SU-DHL-6 (cell line): ENCODE measurements at regions not wholly inside any gene's neighbourhood (a gene's known extent, or its start where the extent isn't known, plus 50 kb on each side); places are given as distances from the start of the nearest gene placed in this dataset.

Source experiments
- CTCF ChIP-seq: fragments of 200-600 bp; sonication (generic); IDR thresholded peaks from one replicate; pipeline ENCODE4 v1.5.1; 2017; ENCODE audit warnings: antibody characterized with exemption, mild to moderate bottlenecking, low read length, moderate library complexity; ENCODE audit not compliant: insufficient read depth, poor library complexity, severe bottlenecking
- EZH2phosphoT487 ChIP-seq: fragments of 200-600 bp; sonication (generic), shearing (Covaris generic); conservative IDR thresholded peaks from 2 replicates; pipeline ENCODE4 v1.6.1; 2018; ENCODE audit warnings: mild to moderate bottlenecking, antibody characterized with exemption, low read length, moderate library complexity, mixed read lengths

DNA sequence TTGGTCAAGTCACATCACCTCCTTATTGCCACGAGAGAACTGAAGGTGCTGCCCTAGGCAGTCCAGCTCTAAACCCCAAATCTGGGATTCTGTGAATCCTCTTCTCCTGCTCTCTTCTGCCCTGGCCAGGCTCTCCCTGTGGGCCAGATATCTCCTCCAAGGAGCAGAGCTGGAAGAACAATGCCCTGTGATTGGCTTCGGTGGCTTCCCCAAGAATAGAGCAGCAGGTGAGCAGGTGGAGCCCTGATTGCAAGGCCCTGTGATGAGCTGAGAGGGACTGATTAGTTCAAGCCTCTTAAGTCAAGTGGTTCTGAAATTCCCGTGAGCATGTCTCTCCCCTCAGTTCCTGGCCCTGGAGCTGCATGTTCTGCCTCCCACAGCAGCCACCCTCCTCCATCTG, 175.3 kb upstream of the BRINP1 start:
- TF ChIP-seq CTCF, result no peak
- TF ChIP-seq EZH2phosphoT487, result no peak
